K562 (cell line): ENCODE measurements at regions not wholly inside any gene's neighbourhood (a gene's known extent, or its start where the extent isn't known, plus 50 kb on each side); places are given as distances from the start of the nearest gene placed in this dataset.

Experiments
- ATAC-seq: fragments of 200-7000 bp; cut with Tn5 transposase; 3 replicates; pipeline ENCODE4 v1.9.1; 2020; ENCODE audit warnings: moderate library complexity
- BruUV-seq: library from RNA; stranded (reverse); fragments of 400-500 nt; replicated peaks from 2 replicates; lab custom pipeline; 2021; lab: Mats Ljungman, UMichigan
- CTCF ChIA-PET: fragments of 300-600 bp; formaldehyde crosslinking; extraction: SDS; loops from one replicate; lab custom pipeline; 2021; ENCODE audit warnings: low intra/inter-chr PET ratio; lab: Yijun Ruan, JAX
- POLR2A ChIA-PET: fragments of 300-600, 350-650 bp; sonication (Branson Sonifier 250); formaldehyde crosslinking; extraction: SDS; loops from one replicate; lab custom pipeline; 2021; ENCODE audit warnings: antibody characterized with exemption, inconsistent platforms; lab: Yijun Ruan, JAX
- DNase-seq, 4 experiments: peaks; one replicate each; pipeline versions ENCODE4 v3.0.0 to v3.0.0-alpha.2; 2011 to 2018; ENCODE audit warnings: low spot score in 3 of 4, mixed read lengths in 3 of 4; ENCODE audit errors: extremely low read depth in 1 of 4
- FAIRE-seq: peaks from 2 replicates; lab custom pipeline; 2011; peaks lifted over from hg19 to GRCh38; lab: Jason Lieb, UNC
- H2AFZ ChIP-seq: 2 replicates; pipeline ENCODE4 v1.6.0; 2011; ENCODE audit warnings: low read depth, low read length, control low read depth, inconsistent platforms
- H3K27ac ChIP-seq: fragments of 200-600 bp; 3 replicates; pipeline ENCODE4 v1.8.0; 2011; ENCODE audit warnings: low read depth, mild to moderate bottlenecking, control low read depth, inconsistent platforms, low read length, moderate library complexity, mixed read lengths; ENCODE audit errors: extremely low read depth
- H3K27me3 ChIP-seq, 2 experiments: fragments of 300-600 bp in 1 of 2; 2 replicates in 1 of 2; 3 replicates in 1 of 2; pipeline versions ENCODE4 v1.6.0 to v1.8.0; 2011; ENCODE audit warnings: inconsistent platforms in 2 of 2, low read length in 2 of 2, mild to moderate bottlenecking in 1 of 2, mixed read lengths in 1 of 2, moderate library complexity in 1 of 2; ENCODE audit not compliant: control insufficient read depth in 2 of 2, insufficient read depth in 2 of 2
- H3K36me3 ChIP-seq: fragments of 300-600 bp; 3 replicates; pipeline ENCODE4 v1.8.0; 2011; ENCODE audit warnings: mild to moderate bottlenecking, low read length, inconsistent platforms; ENCODE audit not compliant: control insufficient read depth, insufficient read depth
- H3K4me1 ChIP-seq, 2 experiments: fragments of 200-600 bp in 1 of 2; replicated peaks in 1 of 2; 2 replicates in 1 of 2; 3 replicates in 1 of 2; pipeline versions ENCODE4 v1.5.1 to v1.8.0; 2011; ENCODE audit warnings: inconsistent platforms in 2 of 2, low read length in 2 of 2, mild to moderate bottlenecking in 1 of 2, mixed read lengths in 1 of 2, moderate library complexity in 1 of 2; ENCODE audit not compliant: control insufficient read depth in 2 of 2, insufficient read depth in 2 of 2
- H3K4me2 ChIP-seq: 2 replicates; pipeline ENCODE4 v1.6.1; 2011; ENCODE audit warnings: low read length, control low read depth, inconsistent platforms, mixed read lengths; ENCODE audit not compliant: insufficient read depth
- H3K4me3 ChIP-seq: fragments of 200-600 bp; sonication (generic), shearing (Covaris generic); 2 replicates; pipeline ENCODE4 v1.5.1; 2016; ENCODE audit warnings: control low read depth, inconsistent platforms
- H3K79me2 ChIP-seq: fragments of 200-600 bp; 3 replicates; pipeline ENCODE4 v1.8.0; 2011; ENCODE audit warnings: low read length, inconsistent platforms; ENCODE audit not compliant: control insufficient read depth, insufficient read depth
- H3K9ac ChIP-seq, 2 experiments: 2 replicates each; pipeline versions ENCODE4 v1.6.0 to v1.6.1; 2011; ENCODE audit warnings: low read depth in 2 of 2, low read length in 2 of 2, control low read depth in 1 of 2, inconsistent platforms in 1 of 2, mild to moderate bottlenecking in 1 of 2, mixed read lengths in 1 of 2; ENCODE audit not compliant: insufficient read depth in 1 of 2
- H3K9me1 ChIP-seq: one replicate; pipeline ENCODE4 v1.6.0; 2011; ENCODE audit warnings: inconsistent platforms, mild to moderate bottlenecking, low read length, moderate library complexity; ENCODE audit not compliant: control insufficient read depth, insufficient read depth
- H3K9me3 ChIP-seq: replicated peaks from 2 replicates; pipeline ENCODE4 v1.5.1; 2011; ENCODE audit warnings: low read depth, low read length, inconsistent platforms; ENCODE audit not compliant: control insufficient read depth, insufficient read depth
- H4K20me1 ChIP-seq: replicated peaks from 2 replicates; pipeline ENCODE4 v1.6.1; 2011; ENCODE audit warnings: low read length, inconsistent platforms, mixed read lengths; ENCODE audit not compliant: control insufficient read depth, insufficient read depth
- BRD9 ChIP-seq: fragments of 450-650 bp; IDR thresholded peaks from 2 replicates; pipeline ENCODE4 v1.6.1; 2018; ENCODE audit warnings: low read depth; ENCODE audit not compliant: partially characterized antibody
- CBX8 ChIP-seq: fragments of 200-600 bp; sonication (generic); IDR thresholded peaks from 2 replicates; pipeline ENCODE4 v1.6.1; 2012; ENCODE audit warnings: borderline replicate concordance, mixed run types, low read depth, mild to moderate bottlenecking, moderate library complexity, mixed read lengths, low read length, control low read depth, inconsistent platforms; ENCODE audit not compliant: poor library complexity, severe bottlenecking; ENCODE audit errors: extremely low read depth
- HMG20A ChIP-seq: fragments of 450-650 bp; formaldehyde crosslinking; conservative IDR thresholded peaks from 2 replicates; pipeline ENCODE4 v1.4.0; 2020; ENCODE audit warnings: mild to moderate bottlenecking, mixed read lengths
- MAFK ChIP-seq: IDR thresholded peaks from 2 replicates; pipeline ENCODE4 v1.6.1; 2011; ENCODE audit warnings: low read length, improper control_type of control experiment
- NONO ChIP-seq, 2 experiments: fragments of 200-400 bp in 1 of 2; fragments of 450-650 bp in 1 of 2; formaldehyde crosslinking in 1 of 2; IDR thresholded peaks; 2 replicates each; pipeline ENCODE4 v1.6.1; 2017; ENCODE audit warnings: low read depth in 2 of 2, mild to moderate bottlenecking in 2 of 2, moderate library complexity in 2 of 2, low read length in 1 of 2
- ZBTB17 ChIP-seq: fragments of 450-650 bp; formaldehyde crosslinking; IDR thresholded peaks from 2 replicates; pipeline ENCODE4 v1.4.0; 2020; ENCODE audit warnings: mild to moderate bottlenecking
- ZC3H8 ChIP-seq: fragments of 450-650 bp; IDR thresholded peaks from 2 replicates; pipeline ENCODE4 v1.6.1; 2017
- ZNF140 ChIP-seq: fragments of 250-450 bp; sonication (Bioruptor Pico); IDR thresholded peaks from 2 replicates; pipeline ENCODE4 v1.8.0; 2021; ENCODE audit warnings: moderate library complexity, mild to moderate bottlenecking, inconsistent platforms
- ZNF224 ChIP-seq: sonication (generic); formaldehyde crosslinking; IDR thresholded peaks from 2 replicates; pipeline ENCODE4 v1.8.0; 2022; ENCODE audit warnings: mild to moderate bottlenecking, missing genetic modification reagents
- ZNF274 ChIP-seq: IDR thresholded peaks from 2 replicates; pipeline ENCODE4 v1.6.1; 2011; ENCODE audit warnings: low read depth, mild to moderate bottlenecking, low read length, moderate library complexity, borderline replicate concordance
- ZNF668 ChIP-seq: fragments of 250-450 bp; sonication (Bioruptor Pico); IDR thresholded peaks from 2 replicates; pipeline ENCODE4 v1.8.0; 2022; ENCODE audit warnings: mild to moderate bottlenecking, inconsistent platforms
- ZNF695 ChIP-seq: fragments of 450-650 bp; formaldehyde crosslinking; IDR thresholded peaks from 2 replicates; pipeline ENCODE4 v1.4.0; 2020; ENCODE audit warnings: mild to moderate bottlenecking, moderate library complexity
- ZNF699 ChIP-seq: fragments of 250-450 bp; sonication (Bioruptor Pico); IDR thresholded peaks from 2 replicates; pipeline ENCODE4 v1.8.0; 2021; ENCODE audit warnings: mild to moderate bottlenecking, moderate library complexity; ENCODE audit not compliant: insufficient replicate concordance
- WGBS: fragments of 100-300 bp; shearing (Covaris generic); methylation state at CpG from one replicate; pipeline ENCODE4 v1.1.6; 2016; ENCODE audit warnings: low coverage, mixed read lengths; ENCODE audit not compliant: insufficient coverage; ENCODE audit errors: missing lambda C conversion rate; 5-methylcytosine and 5-hydroxymethylcytosine counted together
- in situ Hi-C: fragments of 300-500 bp; cut with MboI; formaldehyde crosslinking; loops from 4 replicates; pipeline ENCODE4 v1.15.0; 2018; ENCODE audit warnings: inconsistent platforms, mixed read lengths
- intact Hi-C: fragments of 100-400 bp; cut with micrococcal nuclease; formaldehyde crosslinking; loops from 2 replicates; pipeline ENCODE4 v1.14.2; 2022
- TF ChIP-seq, protein P1 (sequence below): fragments of 250-450 bp; sonication (Bioruptor Pico); IDR thresholded peaks from 2 replicates; pipeline ENCODE4 v1.8.0; 2022; ENCODE audit warnings: inconsistent platforms
- TF ChIP-seq, protein P2 (sequence below): sonication (generic); formaldehyde crosslinking; IDR thresholded peaks from 2 replicates; pipeline ENCODE4 v1.8.1; 2023; ENCODE audit warnings: mild to moderate bottlenecking, missing genetic modification reagents

DNA sequence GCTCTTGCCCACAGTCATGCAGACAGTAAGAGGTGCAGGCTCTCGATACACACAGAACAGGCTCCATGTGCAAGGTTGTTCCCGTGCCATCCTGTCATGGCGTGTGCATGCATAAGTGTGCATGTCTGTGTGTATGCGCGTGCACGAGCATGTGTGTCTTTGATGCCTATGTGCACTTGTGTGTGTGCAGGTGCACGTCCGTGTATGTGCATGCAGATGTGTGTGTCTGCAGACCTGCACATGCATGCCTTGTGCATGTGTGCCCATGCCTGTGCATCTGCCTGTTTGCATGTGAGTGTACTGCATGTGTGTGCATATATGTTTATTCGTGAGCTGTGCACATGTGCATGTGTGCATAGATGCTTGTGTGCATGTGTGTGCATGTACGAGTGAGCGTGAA is 309.8 kb downstream of the TMEM121 start:
- H3K9me1 ChIP-seq = no peaks in the 10 kb centered on the region
- ChIA-PET POLR2A (no interaction called here), CTCF (no interaction called here)
- no peak overlapping the region for H3K27ac ChIP-seq
- 0% methylated on average over 5 of the region's 11 CpGs for WGBS
- no peak overlapping the region for H2AFZ ChIP-seq
- in situ Hi-C loops (no loop called here), intact Hi-C loops (no loop called here)
- no peak overlapping the region for H3K4me3 ChIP-seq
- H3K9ac ChIP-seq = no peak overlapping the region
- TF ChIP-seq ZC3H8 (no peak), ZBTB17 (CRISPR knock-in tag) (no peak), ZNF140 (no peak), ZNF699 (no peak), HMG20A (CRISPR knock-in tag) (no peak), MAFK (no peak), BRD9 (no peak), ZNF224 (CRISPR knock-in tag) (no peak), CBX8 (no peak), NONO (IDR thresholded peaks at IDR 0.05; ENCODE audit: low read depth in 2 of 2, low read length in 1 of 2) (no peak), ZNF668 (CRISPR knock-in tag) (no peak), ZNF274 (no peak), ZNF695 (CRISPR knock-in tag) (no peak)
- TF ChIP-seq, protein P1, sequence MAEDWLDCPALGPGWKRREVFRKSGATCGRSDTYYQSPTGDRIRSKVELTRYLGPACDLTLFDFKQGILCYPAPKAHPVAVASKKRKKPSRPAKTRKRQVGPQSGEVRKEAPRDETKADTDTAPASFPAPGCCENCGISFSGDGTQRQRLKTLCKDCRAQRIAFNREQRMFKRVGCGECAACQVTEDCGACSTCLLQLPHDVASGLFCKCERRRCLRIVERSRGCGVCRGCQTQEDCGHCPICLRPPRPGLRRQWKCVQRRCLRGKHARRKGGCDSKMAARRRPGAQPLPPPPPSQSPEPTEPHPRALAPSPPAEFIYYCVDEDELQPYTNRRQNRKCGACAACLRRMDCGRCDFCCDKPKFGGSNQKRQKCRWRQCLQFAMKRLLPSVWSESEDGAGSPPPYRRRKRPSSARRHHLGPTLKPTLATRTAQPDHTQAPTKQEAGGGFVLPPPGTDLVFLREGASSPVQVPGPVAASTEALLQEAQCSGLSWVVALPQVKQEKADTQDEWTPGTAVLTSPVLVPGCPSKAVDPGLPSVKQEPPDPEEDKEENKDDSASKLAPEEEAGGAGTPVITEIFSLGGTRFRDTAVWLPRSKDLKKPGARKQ = no peak
- TF ChIP-seq, protein P2, sequence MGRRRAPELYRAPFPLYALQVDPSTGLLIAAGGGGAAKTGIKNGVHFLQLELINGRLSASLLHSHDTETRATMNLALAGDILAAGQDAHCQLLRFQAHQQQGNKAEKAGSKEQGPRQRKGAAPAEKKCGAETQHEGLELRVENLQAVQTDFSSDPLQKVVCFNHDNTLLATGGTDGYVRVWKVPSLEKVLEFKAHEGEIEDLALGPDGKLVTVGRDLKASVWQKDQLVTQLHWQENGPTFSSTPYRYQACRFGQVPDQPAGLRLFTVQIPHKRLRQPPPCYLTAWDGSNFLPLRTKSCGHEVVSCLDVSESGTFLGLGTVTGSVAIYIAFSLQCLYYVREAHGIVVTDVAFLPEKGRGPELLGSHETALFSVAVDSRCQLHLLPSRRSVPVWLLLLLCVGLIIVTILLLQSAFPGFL (CRISPR knock-in tag) = no peak
- H3K36me3 ChIP-seq = no peaks in the 10 kb centered on the region
- H3K9me3 ChIP-seq = no peaks in the 10 kb centered on the region
- no peak overlapping the region for H3K4me2 ChIP-seq
- BruUV-seq = no TSS peak
- ATAC-seq (no peak), DNase-seq (no peak), FAIRE-seq (no peak)
- no peaks in the 10 kb centered on the region for H3K79me2 ChIP-seq
- no peaks in the 10 kb centered on the region for H4K20me1 ChIP-seq
- H3K4me1 ChIP-seq = no peaks in the 10 kb centered on the region
- no peaks in the 10 kb centered on the region for H3K27me3 ChIP-seq
